ENCODE measurements at regions not wholly inside any gene's neighbourhood (a gene's known extent, or its start where the extent isn't known, plus 50 kb on each side); places are given as distances from the start of the nearest gene placed in this dataset.

- H3K9me3 ChIP-seq, result no peaks in the 10 kb centered on the region
- no peak overlapping the region for H3K4me3 ChIP-seq
- no peaks in the 10 kb centered on the region for H3K27me3 ChIP-seq
- no peak overlapping the region for H3K9ac ChIP-seq
- H3K4me1 ChIP-seq, result no peaks in the 10 kb centered on the region
- no peaks in the 10 kb centered on the region for H3K36me3 ChIP-seq
- H3K27ac ChIP-seq, result no peak overlapping the region
- TF ChIP-seq Cebpa-rat (IDR thresholded peaks at IDR 0.05), result no peak
- H4K20me1 ChIP-seq, result no peaks in the 10 kb centered on the region
- no peak overlapping the region for H3K4me2 ChIP-seq
These were observed 261.2 kb upstream of the NDST4 start for GRCh38 chr4:115374621-115375020.

DNA sequence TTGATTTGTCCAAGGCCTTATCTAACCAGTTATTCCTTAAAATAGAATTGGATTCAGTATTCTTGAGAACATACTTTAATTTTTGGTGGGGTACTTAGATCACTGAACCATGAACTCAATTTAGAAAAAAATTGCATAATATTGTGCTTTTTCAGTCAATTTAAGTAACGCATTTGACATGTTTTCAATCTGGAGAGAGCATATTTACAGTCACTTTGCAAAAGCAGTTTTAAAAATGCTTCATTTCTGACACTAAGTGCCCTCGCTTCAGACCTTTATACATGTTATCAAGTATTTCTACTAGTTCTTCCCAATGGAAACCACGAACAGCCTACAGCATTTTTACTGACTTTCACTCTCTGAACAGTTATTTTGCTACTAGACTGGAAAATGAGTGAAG lies 257.1 kb upstream of the NDST4 start:
- H3K27ac ChIP-seq, result no peak overlapping the region
- H3K9me3 ChIP-seq, result peaks cover 11% of the 10 kb centered on the region
- no peaks in the 10 kb centered on the region for H4K20me1 ChIP-seq
- H3K36me3 ChIP-seq, result no peaks in the 10 kb centered on the region
- no peaks in the 10 kb centered on the region for H3K27me3 ChIP-seq
- no peak for TF ChIP-seq Cebpa-rat (IDR thresholded peaks at IDR 0.05)
- no peak overlapping the region for H3K4me3 ChIP-seq
- no peak overlapping the region for H3K4me2 ChIP-seq
- no peak overlapping the region for H3K9ac ChIP-seq
- H3K4me1 ChIP-seq, result no peaks in the 10 kb centered on the region

DNA sequence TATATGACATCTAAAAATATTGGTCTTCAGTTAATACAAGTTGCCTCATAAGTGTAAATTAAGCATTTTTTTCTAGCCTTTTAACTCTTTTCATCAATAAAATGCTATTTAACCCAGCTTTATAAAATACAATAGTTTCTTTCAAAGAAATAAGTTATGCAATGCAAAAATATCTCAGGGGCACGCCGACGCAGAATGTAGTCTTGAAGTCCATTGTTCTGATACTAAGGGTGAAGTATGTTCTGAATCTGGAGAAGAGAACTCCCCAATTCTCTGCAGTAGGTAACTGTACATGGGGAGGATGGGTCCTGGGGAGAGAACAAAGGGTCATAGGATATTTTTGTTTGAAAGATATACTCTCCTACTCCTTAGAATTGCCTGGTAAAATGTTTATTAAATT lies 256.6 kb upstream of the NDST4 start:
- Histone ChIP-seq H3K4me2 (no peak overlapping the region), H4K20me1 (no peaks in the 10 kb centered on the region), H3K9ac (no peak overlapping the region), H3K4me1 (no peaks in the 10 kb centered on the region), H3K27me3 (no peaks in the 10 kb centered on the region), H3K4me3 (no peak overlapping the region), H3K9me3 (peaks cover 15% of the 10 kb centered on the region), H3K27ac (no peak overlapping the region), H3K36me3 (no peaks in the 10 kb centered on the region)
- TF ChIP-seq Cebpa-rat (IDR thresholded peaks at IDR 0.05), result no peak

DNA sequence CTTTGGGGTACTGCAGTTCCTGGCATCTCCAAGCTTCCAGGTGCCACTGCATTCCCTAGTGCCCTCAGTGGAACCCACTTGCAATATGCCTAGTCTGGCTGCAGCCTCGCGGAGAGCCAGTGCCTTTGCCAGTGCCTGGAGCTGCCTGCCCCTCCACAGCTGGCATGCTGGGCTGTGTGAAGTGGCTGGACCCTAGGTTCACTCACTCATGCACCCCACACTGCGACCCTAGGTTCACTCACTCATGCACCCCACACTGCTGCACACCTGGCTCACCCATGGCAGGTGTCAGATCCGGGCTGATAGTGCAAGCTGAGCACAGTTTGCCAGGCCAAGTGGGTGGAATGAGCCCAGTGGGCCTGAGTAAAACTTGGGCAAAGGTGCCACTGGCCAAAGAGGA lies 253.0 kb upstream of the NDST4 start:
- Histone ChIP-seq H3K4me1 (no peaks in the 10 kb centered on the region), H3K36me3 (no peaks in the 10 kb centered on the region), H3K27ac (no peak overlapping the region), H3K4me2 (no peak overlapping the region), H3K4me3 (no peak overlapping the region), H3K27me3 (no peaks in the 10 kb centered on the region), H3K9me3 (peaks cover 15% of the 10 kb centered on the region), H3K9ac (no peak overlapping the region), H4K20me1 (no peaks in the 10 kb centered on the region)
- no peak for TF ChIP-seq Cebpa-rat (IDR thresholded peaks at IDR 0.05)

- Histone ChIP-seq H3K4me3 (no peak overlapping the region), H3K9ac (no peak overlapping the region), H3K36me3 (no peaks in the 10 kb centered on the region), H3K4me1 (no peaks in the 10 kb centered on the region), H3K4me2 (no peak overlapping the region), H3K9me3 (peaks cover 15% of the 10 kb centered on the region), H4K20me1 (no peaks in the 10 kb centered on the region), H3K27ac (no peak overlapping the region), H3K27me3 (no peaks in the 10 kb centered on the region)
- TF ChIP-seq Cebpa-rat (IDR thresholded peaks at IDR 0.05), result no peak
These were observed 251.8 kb upstream of the NDST4 start for GRCh38 chr4:115365185-115365584.

- Histone ChIP-seq H3K9ac (no peak overlapping the region), H3K4me2 (no peak overlapping the region), H3K27me3 (no peaks in the 10 kb centered on the region), H3K4me1 (no peaks in the 10 kb centered on the region), H3K4me3 (no peak overlapping the region), H3K36me3 (no peaks in the 10 kb centered on the region), H3K9me3 (peaks cover 15% of the 10 kb centered on the region), H3K27ac (no peak overlapping the region), H4K20me1 (no peaks in the 10 kb centered on the region)
- TF ChIP-seq Cebpa-rat (IDR thresholded peaks at IDR 0.05), result no peak
These were observed 248.4 kb upstream of the NDST4 start for GRCh38 chr4:115361781-115362180.

DNA sequence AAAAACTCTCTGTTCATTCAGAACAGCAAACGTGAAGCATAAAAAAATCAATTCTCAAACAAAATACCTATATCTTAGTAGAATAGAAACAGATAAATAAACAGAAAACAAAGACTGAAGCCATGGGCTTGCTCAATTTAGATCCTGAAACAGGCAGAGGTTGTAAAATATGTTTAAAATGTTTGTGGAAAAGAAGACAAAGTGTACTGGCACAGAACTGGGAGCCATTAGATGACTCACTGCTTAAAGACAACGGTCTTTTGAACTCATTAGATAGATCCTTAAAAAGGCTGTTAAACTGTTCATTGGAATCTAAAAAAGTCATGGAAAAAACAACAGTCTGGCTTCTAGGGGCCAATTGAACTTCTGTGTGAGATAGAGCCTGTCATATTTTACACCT lies 247.0 kb upstream of the NDST4 start:
- Histone ChIP-seq H3K27ac (no peak overlapping the region), H3K9me3 (peaks cover 8% of the 10 kb centered on the region), H3K4me2 (no peak overlapping the region), H3K4me3 (no peak overlapping the region), H3K27me3 (no peaks in the 10 kb centered on the region), H3K9ac (no peak overlapping the region), H3K4me1 (no peaks in the 10 kb centered on the region), H4K20me1 (no peaks in the 10 kb centered on the region), H3K36me3 (no peaks in the 10 kb centered on the region)
- no peak for TF ChIP-seq Cebpa-rat (IDR thresholded peaks at IDR 0.05)

GRCh38 chr4:115357776-115358175 lies 244.4 kb upstream of the NDST4 start:
- Histone ChIP-seq H3K4me2 (no peak overlapping the region), H3K27me3 (no peaks in the 10 kb centered on the region), H3K4me1 (no peaks in the 10 kb centered on the region), H4K20me1 (no peaks in the 10 kb centered on the region), H3K27ac (no peak overlapping the region), H3K4me3 (no peak overlapping the region), H3K36me3 (no peaks in the 10 kb centered on the region), H3K9ac (no peak overlapping the region), H3K9me3 (peaks cover 30% of the 10 kb centered on the region)
- TF ChIP-seq Cebpa-rat (IDR thresholded peaks at IDR 0.05), result no peak

- H3K4me3 ChIP-seq, result no peak overlapping the region
- H3K27ac ChIP-seq, result no peak overlapping the region
- no peak for TF ChIP-seq Cebpa-rat (IDR thresholded peaks at IDR 0.05)
These were observed 242.8 kb upstream of the NDST4 start for GRCh38 chr4:115356176-115356575.

GRCh38 chr4:115355329-115355728 lies 241.9 kb upstream of the NDST4 start:
- Histone ChIP-seq H4K20me1 (no peaks in the 10 kb centered on the region), H3K4me1 (no peaks in the 10 kb centered on the region), H3K27ac (no peak overlapping the region), H3K36me3 (no peaks in the 10 kb centered on the region), H3K4me2 (no peak overlapping the region), H3K9me3 (peaks cover 34% of the 10 kb centered on the region), H3K27me3 (no peaks in the 10 kb centered on the region), H3K9ac (no peak overlapping the region), H3K4me3 (no peak overlapping the region)
- TF ChIP-seq Cebpa-rat (IDR thresholded peaks at IDR 0.05), result no peak

More at GRCh38 chr4:115356176-115356575, 242.8 kb upstream of the NDST4 start:
- H3K27me3 ChIP-seq, result no peaks in the 10 kb centered on the region
- H3K36me3 ChIP-seq, result no peaks in the 10 kb centered on the region
- no peaks in the 10 kb centered on the region for H4K20me1 ChIP-seq
- H3K9me3 ChIP-seq, result peaks cover 34% of the 10 kb centered on the region
- no peaks in the 10 kb centered on the region for H3K4me1 ChIP-seq
- no peak overlapping the region for H3K9ac ChIP-seq
- H3K4me2 ChIP-seq, result no peak overlapping the region

DNA sequence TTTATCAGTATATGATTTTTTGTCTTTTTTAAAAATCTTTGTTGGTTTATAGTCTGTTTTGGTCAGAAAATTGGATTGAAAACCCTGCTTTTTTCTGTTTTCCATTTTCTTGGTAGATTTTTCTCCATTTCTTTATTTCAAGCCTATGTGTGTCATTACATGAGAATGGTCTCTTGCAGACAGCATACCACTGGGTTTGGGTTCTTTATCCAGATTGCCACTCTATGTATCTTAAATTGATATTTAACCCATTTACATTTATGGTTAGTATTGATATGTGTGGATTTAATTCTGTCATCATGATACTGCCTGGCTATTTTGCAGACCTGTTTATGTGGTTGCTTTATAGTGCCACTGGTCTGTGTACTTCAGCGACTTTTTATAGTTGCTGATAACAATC lies 239.9 kb upstream of the NDST4 start:
- TF ChIP-seq Cebpa-rat (IDR thresholded peaks at IDR 0.05), result no peak
- Histone ChIP-seq H3K9ac (no peak overlapping the region), H3K4me3 (no peak overlapping the region), H3K4me2 (no peak overlapping the region), H3K9me3 (peaks cover 34% of the 10 kb centered on the region), H4K20me1 (no peaks in the 10 kb centered on the region), H3K27me3 (no peaks in the 10 kb centered on the region), H3K27ac (no peak overlapping the region), H3K36me3 (no peaks in the 10 kb centered on the region), H3K4me1 (no peaks in the 10 kb centered on the region)

Measured in BLaER1 (cell line).